Gastrocnemius medialis (tissue), 4 donors: ENCODE measurements at regions not wholly inside any gene's neighbourhood (a gene's known extent, or its start where the extent isn't known, plus 50 kb on each side); places are given as distances from the start of the nearest gene placed in this dataset.

Source experiments
- CTCF ChIP-seq, 5 experiments: fragments of 450-650 bp in 3 of 5; fragments of 200-600 bp in 2 of 5; sonication (generic) in 2 of 5; IDR thresholded peaks in 4 of 5; conservative IDR thresholded peaks in 1 of 5; 1 replicate in 4 of 5; 2 replicates in 1 of 5; pipeline ENCODE4 v1.5.1; 2016 to 2019; ENCODE audit warnings: antibody characterized with exemption in 5 of 5, mild to moderate bottlenecking in 3 of 5, moderate library complexity in 3 of 5
- POLR2A ChIP-seq, 2 donors: fragments of 450-650 bp; IDR thresholded peaks; one replicate each; pipeline ENCODE4 v1.6.1; 2017; ENCODE audit warnings: antibody characterized with exemption in 2 of 2, mild to moderate bottlenecking in 2 of 2, moderate library complexity in 2 of 2

GRCh38 chr6:84967965-84968364 is 203.6 kb upstream of the TBX18 start:
- TF ChIP-seq CTCF (IDR thresholded peaks at IDR 0.05 in 4 of 5, conservative IDR thresholded peaks at IDR 0.05 in 1 of 5) (no peak), POLR2A (IDR thresholded peaks at IDR 0.05) (no peak)
